OCI-LY3 (cell line): ENCODE measurements at regions not wholly inside any gene's neighbourhood (a gene's known extent, or its start where the extent isn't known, plus 50 kb on each side); places are given as distances from the start of the nearest gene placed in this dataset.

Experiments
- EZH2phosphoT487 ChIP-seq: fragments of 200-600 bp; shearing (Covaris generic); IDR thresholded peaks from 2 replicates; pipeline ENCODE4 v1.6.1; 2018; ENCODE audit warnings: antibody characterized with exemption, mixed run types, low read depth
- TF ChIP-seq, protein P1 (sequence below): fragments of 200-600, 300-600 bp; sonication (generic); IDR thresholded peaks from 2 replicates; pipeline ENCODE4 v1.5.1; 2014; ENCODE audit warnings: antibody characterized with exemption, low read length, low read depth

DNA sequence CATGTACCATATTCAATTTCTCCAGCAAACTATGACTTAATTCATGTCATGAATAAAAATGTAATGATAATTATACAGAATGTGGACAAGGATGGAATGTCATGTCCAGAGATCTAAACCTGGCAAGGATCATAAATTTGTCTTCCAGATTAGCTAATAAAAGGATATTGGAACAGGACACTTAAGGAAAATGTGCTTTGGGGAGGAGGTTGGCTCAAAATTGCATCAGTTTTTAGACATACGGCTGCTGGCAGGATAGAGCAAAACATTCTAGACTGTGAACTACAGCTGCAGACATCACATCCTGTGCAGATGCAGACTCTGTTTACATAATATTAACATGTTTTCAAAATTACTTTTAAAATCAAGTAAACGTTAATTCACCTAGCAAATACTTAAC is 248.4 kb downstream of the TLR4 start:
- TF ChIP-seq, protein P1, sequence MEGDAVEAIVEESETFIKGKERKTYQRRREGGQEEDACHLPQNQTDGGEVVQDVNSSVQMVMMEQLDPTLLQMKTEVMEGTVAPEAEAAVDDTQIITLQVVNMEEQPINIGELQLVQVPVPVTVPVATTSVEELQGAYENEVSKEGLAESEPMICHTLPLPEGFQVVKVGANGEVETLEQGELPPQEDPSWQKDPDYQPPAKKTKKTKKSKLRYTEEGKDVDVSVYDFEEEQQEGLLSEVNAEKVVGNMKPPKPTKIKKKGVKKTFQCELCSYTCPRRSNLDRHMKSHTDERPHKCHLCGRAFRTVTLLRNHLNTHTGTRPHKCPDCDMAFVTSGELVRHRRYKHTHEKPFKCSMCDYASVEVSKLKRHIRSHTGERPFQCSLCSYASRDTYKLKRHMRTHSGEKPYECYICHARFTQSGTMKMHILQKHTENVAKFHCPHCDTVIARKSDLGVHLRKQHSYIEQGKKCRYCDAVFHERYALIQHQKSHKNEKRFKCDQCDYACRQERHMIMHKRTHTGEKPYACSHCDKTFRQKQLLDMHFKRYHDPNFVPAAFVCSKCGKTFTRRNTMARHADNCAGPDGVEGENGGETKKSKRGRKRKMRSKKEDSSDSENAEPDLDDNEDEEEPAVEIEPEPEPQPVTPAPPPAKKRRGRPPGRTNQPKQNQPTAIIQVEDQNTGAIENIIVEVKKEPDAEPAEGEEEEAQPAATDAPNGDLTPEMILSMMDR, result no peak
- TF ChIP-seq EZH2phosphoT487, result no peak
